ENCODE measurements at regions not wholly inside any gene's neighbourhood (a gene's known extent, or its start where the extent isn't known, plus 50 kb on each side); places are given as distances from the start of the nearest gene placed in this dataset.

GRCh38 chr14:95814363-95815225 is 62.0 kb upstream of the TUNAR start:
- TF ChIP-seq, protein P1, sequence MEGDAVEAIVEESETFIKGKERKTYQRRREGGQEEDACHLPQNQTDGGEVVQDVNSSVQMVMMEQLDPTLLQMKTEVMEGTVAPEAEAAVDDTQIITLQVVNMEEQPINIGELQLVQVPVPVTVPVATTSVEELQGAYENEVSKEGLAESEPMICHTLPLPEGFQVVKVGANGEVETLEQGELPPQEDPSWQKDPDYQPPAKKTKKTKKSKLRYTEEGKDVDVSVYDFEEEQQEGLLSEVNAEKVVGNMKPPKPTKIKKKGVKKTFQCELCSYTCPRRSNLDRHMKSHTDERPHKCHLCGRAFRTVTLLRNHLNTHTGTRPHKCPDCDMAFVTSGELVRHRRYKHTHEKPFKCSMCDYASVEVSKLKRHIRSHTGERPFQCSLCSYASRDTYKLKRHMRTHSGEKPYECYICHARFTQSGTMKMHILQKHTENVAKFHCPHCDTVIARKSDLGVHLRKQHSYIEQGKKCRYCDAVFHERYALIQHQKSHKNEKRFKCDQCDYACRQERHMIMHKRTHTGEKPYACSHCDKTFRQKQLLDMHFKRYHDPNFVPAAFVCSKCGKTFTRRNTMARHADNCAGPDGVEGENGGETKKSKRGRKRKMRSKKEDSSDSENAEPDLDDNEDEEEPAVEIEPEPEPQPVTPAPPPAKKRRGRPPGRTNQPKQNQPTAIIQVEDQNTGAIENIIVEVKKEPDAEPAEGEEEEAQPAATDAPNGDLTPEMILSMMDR (IDR thresholded peaks at IDR 0.05): no peak
- TF ChIP-seq POLR2A (IDR thresholded peaks at IDR 0.05): no peak
